ENCODE measurements at regions not wholly inside any gene's neighbourhood (a gene's known extent, or its start where the extent isn't known, plus 50 kb on each side); places are given as distances from the start of the nearest gene placed in this dataset.

DNA sequence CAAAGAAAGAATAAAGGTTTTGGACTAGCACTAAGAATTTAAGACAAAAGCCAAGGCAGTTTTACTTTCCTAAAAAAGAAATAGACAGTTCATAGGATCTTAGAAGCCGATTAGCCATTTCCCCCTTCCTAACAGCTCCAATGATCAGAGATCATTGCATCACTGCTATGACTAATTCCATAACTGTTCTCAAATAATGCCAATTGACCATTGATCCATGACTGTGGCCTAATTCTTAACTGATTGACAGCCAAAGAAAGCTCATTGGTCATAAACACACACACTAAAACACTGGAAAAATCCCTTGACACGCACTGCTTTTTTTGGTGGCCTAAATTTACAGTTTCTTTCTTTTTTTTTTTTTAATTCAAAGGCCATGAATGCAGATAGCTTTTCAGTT, 345.0 kb upstream of the ACVR2A start:
- DNase-seq: no peak

DNA sequence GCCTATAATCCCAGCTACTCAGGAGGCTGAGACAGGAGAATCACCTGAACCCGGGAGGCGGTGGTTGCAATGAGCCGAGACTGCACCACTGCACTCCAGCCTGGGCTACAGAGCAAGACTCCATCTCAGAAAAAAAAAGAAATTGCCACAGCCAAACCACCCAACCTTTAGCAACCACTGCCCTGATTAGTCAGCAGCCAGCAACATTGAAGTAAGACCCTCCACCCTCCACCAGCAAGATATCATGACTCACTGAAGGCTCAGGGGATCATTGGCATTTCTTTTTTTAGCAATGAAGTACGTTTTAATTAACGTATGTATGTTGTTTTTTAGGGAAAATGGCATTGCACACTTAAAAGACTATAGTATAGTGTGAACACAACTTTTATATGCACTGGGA, 349.1 kb upstream of the ACVR2A start:
- no peak for DNase-seq

DNA sequence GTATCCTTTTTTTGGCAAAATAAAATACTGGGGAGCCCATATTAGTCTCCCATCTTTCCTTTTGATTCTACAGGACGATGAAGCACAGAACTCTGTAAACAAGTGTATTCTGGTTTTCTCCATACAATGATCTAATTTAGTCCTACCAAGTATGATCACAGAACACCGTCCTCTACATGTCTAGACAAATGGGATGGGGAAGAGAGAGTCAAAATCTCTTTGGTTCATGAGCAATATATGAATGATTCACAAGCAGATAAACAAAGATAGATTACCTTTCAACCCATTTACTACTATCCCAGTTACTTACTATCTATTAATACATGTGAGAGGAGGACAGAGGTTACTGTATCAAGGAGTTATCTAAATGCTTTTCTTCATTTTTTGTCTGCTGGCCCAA, 352.4 kb upstream of the ACVR2A start:
- no peak for DNase-seq

DNA sequence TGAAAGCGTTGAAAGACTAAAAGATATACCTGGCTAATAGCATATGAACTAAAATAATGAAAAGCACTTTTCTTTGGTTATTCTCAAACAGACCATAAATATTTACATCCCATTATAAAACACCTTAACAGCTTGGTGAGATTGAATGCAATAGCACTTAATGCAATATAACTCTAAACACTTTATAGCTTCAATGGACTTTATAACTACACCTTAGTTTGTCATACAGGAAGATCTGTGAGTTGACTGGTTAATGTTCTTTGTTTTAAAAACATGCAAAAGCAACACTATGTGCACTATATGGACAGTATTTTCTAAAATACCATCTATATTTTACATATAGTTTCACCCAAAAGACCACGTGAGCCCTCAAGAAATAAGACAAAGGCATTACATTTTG, 353.3 kb upstream of the ACVR2A start:
- DNase-seq: no peak

DNA sequence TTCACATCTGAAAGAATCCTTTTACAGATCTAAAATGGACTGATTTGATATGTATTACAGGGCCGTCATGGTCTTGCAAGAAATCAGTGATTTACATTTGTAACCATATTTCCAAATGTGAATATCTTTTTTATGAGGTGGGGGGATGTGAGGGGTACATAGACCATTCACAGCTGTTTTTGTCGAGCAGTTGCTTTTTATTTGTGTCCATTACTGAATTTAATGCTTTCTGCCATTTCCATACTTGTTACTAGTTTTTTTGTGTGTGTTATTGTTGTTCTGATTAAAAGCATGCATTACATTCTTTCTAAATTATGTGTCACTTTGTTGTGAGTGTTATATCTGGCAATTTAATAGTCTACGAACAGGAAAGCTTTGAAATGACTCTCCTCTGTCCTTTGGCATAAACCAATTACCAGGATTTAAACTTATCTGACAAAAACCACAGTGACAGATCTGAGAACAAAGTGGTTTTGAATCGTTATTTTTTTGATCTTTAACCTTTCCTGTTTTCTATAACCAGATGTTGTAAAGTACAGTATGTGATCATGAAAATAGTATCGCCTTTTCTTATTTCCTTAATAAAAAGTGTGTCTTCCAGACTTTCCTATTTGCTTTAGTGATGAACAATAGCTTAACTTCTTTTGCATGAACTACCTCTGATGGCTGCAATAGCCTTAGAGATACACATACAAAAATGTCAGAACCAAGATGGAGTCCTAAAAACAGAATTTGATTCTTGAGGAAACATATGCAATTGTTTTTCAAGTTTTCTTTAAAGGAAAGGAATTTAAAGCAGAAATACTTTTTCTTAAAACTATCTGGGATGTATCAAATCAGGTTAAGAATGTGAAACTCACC, 354.2 kb upstream of the ACVR2A start:
- no peak for DNase-seq

DNA sequence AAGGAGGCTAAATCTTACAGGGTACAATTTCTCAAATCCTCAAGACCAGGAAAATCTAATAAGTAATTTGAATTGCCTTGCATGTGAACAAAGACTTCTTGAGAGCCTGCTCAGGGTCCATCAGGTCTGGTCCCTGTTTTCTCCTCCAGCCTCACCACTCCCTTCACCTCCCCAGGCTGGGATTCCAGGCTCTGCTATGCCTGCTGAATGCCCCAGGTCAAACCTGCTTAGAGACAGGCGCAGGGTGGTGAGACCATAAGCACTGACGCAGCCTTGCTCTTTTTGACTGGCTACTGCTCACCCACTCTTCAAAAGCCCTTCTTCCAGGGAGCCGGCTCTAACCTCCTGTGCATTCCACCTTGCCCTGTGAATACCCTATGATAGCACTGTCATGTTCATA, 356.4 kb upstream of the ACVR2A start:
- DNase-seq: no peak

DNA sequence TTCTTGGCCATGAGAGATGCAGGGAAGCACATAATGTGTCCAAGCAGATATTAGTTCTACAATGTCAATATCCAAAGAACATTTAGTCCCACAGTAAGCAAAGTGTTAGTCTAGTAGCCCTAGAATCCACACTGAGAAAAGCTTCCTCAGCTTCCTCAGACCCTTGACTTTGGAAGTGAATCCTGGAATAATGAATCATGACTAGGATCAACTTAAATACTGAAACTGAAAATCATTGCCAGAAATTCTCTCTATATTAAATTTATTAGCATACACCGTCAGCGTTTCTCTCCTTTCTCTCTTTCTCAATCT, 356.9 kb upstream of the ACVR2A start:
- no peak for DNase-seq

DNA sequence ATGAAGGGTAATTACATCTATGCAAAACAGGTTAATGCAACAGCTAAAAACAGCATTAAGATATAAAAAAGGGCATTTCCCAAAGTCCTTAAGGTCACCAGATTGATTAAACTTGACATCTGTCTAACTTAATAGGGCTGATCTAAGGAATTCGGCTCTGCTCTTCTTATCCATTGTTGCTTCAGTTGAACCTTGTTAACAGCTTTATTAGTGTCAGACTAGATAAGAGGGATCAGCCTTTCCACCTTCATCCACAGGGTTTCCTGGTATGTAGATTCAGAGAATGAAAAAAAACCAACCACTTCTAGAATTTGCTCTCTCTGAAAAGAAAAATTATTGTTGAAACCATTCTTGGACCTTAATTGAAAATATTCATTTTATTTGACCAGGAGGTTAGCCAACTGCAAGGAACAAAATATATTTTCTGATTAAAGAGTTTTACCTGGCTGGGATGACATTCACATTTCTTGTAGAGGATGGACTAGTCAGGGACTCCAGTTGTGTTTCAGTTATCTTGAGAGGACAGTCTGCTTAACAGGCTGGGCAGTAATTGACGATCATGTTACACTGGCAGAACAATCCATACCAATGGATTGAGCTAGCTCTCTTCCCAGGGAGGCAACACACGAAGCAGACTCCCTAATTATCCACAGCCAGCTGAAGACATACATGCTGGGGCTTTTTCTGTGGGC, 357.4 kb upstream of the ACVR2A start:
- no peak for DNase-seq

DNA sequence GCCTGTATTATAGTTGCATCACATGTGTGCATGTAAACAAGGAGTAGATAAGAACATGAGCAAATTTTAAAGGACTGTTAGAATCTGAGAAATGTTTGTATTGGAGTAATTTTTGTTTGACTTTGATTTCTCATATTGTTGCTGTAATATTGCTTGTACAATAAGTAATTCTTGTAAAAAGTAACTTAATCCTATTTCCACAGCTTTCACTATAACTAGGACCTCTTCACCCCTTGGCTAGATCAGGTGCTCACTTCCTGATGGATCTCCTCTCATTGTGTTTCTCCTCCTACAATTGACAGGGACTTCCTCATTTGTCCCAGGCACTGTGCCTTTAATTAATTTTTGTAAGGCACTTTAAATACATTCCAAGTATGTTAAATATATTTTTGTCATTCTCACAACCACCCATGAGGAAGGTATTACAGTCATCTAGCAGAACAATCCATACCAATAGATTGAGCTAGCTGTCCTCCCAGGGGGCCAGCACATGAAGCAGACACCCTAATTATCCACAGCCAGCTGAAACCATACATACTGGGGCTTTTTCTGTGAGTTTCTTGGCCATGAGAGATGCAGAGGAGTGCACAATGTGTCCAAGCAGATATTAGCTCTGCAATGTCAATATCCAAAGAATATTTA, 359.5 kb upstream of the ACVR2A start:
- DNase-seq: no peak

DNA sequence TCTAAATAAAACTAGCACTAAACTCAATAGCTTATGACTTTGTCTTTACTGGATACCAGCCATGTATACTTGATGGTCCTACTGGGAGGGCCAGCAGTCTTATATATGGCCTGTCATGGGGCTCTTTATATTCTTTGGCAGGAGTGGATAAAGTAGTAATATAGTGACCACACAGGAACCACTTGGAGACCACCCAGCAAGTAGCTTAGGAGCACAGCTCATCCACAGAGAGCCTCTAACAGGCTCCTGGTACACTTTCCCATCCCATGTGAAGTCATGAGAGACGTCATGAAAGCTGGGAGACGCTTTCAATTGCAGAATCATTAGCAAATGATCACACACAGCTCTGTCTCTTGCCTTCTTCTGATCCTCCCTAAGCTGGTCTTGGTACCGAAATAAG, 360.9 kb upstream of the ACVR2A start:
- no peak for DNase-seq

DNA sequence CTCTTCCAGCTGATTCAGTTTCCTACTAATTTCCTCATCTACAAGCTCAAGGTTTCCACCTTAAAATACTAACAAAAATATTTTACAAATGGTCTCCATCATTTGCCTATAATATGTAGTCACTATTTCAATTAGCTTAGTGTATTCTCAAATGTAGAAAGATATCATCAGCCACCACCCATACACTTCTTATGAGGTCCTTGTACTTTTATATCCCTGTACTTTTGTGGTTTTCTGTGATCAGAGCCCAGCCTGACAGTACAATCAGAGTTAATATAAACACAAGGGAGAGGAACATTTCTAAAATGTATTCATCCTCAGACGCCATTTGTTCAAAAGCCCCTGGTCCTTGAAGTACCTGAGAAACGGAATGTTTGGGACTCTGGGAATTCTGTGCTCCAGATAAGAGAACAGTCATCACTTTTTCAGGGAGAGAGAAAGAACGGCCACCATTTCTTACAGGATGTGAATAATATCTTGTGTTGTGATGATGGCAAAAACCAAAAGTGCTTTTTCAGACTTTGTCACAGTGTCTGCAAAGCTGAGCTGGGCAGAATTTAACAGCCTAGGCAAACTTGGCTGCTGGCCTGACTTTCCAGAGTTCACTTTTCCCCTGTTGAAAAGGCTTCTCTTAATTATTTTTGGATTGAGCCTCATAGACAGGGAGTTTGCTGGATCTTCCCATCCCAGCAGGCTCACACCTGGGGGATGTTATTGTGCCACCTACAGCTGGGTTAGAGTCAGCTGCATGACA, 361.7 kb upstream of the ACVR2A start:
- DNase-seq: no peak

DNA sequence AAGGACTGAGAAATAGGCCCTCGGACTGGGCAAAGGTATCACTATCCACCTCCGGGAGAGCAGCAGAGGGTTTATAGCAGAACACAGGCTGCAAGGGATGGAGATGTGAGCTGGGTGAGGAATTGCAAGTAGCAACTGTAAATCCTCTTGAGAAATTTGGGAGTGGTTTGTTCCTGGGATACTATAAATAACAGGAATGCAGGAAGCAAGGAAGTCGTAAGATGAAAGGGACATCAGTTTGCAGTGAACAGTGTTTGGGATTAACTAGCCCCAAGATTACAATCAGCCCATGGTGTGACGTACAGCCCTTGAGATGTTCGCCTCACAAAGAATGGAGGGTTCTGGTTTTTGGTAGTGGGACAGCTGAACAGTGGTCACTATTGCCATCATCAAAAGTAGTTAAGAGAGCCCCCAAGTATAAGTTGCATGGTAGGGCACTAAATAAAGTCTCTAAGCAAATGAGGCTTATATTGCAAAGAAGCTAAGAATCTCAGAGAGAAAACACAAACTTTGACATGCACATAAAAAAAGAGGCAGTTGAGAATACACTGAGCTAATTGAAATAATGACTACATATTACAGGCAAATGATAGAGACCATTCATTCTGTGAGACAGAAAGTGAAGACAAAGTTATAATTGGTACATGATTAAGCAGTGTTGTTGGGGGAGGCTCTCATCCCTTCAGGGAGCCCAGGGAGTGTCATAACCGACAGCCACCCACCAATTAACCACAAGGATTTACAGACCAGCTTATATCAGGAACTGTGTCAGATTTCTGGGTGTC, 362.5 kb upstream of the ACVR2A start:
- DNase-seq: no peak

DNA sequence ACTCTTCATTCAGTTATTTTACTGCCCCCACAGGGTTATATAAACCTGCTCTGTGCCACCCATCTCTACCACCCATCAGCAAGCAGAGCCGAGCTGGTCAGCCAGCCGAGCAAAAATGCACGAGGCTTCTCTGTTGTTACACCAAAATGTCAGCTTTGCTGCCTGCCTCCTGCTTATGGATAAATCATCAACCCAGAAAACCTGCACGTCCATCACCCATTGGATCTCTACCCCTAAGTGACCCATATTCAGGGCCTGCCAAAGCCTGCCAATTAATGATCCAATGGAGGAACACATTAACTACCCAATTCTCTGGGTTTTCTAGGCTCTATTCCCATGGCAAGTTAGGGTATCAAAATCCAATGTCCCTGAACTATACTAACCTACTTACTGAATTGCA, 365.5 kb upstream of the ACVR2A start:
- DNase-seq: no peak

DNA sequence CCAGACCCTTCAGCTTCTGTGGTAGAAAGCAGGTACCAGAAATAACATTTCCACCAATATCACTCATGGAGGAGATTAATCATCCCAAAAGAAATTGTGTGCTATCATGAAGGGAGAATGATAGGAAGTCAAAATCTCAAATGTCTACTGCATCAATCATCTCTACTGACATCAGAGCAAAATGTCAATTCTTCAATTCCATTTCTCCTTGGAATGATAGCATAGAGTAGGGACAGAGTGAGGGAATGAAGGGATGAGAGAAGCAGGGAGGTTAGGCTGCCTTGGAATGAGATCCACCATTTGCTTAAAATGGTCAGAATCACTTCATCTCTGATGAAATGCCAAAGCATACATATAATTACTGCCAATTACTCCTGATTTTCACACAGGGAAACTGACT, 371.8 kb upstream of the ACVR2A start:
- no peak for DNase-seq

DNA sequence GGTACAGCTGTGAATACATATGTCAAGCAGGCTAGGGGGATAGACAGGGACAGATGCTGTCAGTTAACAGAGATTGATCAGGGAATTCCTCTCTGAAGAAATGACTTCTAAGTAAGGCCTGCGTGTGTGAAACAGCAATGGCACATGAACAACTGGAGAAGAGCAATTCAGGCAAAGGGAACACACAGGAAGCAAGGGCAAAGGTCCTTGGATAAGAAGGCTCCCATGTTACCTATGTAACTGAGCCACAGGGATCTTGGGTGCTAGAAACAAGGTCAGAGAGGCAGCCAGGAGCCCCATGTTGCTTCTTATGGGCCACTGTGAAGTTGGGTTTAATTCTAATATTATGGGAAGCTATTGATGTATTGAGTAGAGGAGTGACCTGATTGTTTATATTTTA, 373.7 kb upstream of the ACVR2A start:
- no peak for DNase-seq

DNA sequence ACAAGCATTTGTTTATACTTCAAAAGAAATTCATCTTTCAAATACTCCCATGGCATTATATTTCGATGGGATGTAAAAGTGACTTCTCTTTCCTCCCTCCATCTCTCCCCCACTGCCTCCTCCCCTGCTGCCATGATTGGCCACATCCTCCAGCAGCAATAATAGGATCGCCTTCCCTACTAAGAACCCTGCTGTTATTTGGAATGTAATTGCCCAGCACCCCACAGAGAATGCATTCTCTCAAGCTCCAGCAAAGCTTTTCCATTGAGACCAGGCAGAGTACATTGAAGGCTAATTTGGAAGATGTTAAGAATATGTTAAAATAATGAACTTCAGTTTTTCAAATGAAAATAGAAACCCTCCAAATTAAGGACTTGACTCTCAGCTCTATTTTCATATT, 375.4 kb upstream of the ACVR2A start:
- no peak for DNase-seq

DNA sequence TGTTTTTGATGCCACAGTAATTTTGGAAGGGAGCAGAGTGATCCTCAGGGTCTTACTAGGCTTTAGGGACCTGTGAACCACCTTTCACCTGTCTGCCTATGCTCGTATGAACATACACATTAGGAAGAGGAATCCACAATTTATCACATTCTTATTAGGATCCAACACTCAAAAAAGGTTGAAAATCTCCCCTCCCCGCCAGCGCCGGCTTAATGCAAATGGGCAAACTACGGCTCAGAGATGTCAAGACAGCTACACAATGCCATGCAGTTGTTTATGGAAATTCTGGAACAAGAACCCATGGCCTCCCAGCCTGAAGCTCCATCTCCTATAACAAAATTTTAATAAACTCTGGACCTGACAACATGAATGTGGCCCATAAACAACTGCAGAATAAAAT, 375.9 kb upstream of the ACVR2A start:
- DNase-seq: no peak

DNA sequence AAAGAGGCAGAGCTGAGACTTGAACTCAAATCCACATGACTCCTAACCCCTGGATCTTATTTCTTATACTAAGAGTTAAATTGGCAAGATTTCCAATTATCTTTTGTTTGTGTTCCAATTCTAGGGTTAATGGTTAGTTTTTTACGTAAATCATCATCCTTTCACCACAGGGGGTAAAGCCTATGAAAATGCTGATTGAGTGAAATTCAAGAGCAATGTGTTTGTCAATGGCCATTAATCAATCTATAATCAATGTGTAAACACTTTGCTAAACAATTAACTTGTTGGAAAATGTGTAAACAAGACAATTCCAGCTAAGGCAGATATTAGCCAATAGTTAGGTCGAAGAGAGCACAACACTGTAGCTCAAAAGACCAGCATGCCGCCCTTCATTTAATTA, 376.5 kb upstream of the ACVR2A start:
- no peak for DNase-seq

DNA sequence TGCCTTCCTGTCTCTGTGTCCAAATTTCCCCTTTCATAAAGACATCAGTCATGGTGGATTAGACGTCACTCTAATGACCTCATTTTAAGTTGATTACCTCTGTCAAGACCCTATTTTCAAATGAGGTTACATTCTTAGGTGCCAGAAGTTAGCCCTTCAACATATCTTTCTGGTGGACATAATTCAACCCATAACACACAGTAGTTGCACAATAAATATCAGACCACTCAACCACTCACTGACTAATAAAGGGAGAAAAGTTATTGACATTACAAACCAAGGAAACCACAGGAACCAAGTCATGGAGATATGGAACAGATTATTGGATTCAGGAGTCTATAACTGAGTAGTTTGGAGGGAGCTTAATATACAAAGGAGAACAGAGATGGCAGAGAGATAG, 377.4 kb upstream of the ACVR2A start:
- no peak for DNase-seq

DNA sequence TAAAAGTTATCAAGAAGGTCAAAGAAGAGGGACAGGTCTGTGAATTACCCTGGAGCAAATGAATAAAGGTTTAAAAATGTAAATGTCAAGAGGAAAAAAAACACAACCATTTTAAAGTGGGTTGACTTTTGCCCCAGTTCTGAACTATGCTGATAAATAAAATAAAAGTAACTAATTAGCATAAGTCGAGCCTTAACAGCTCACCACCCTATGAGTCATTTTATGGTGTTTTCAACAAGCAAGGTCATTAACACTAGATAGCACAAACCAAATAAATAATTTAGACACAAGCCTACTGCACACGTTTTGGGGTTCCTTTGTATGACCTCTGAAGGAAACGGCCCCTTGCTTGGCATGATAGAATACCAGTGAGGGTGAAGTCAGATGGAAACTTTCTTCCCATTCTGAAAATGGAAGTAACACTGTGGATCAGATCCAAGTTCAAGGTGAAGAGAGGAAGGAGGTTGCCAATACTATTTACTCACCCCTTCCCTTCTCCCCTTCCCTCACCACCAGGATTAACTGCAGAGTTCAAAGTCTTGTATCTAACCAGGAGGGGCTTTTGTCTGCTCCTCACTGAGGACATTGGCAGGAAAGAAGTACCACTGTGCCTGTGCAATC, 380.0 kb upstream of the ACVR2A start:
- DNase-seq: no peak

DNA sequence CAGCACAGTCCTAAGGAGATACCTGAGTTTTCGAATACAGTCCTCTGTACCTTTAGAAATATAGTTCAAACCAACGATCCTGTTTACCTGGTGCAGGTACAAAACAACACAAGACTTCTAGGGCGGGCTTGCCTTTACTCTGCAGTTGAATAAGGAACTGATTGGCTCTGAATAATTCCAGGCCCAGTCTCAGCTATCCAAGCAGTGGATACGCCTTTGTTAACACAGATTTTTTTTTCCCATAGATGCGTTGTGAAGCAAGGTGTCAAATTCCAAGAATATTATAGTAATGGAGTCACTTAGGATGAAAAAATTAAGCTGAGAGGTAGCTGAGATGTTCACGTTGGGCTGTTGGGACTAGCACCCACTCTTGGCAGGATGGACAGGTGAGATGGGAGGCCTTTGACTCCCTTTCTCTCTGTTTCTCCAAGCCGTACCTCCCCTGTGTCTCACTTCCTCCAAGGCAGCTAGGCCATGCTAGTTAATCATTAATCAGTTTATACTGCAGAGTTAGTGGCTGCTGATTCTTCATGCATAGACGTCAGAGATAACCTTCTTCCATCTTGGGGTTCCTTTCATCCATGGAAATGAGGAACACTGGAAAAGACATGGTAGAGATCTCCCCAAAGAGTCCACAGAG, 380.8 kb upstream of the ACVR2A start:
- DNase-seq: no peak

DNA sequence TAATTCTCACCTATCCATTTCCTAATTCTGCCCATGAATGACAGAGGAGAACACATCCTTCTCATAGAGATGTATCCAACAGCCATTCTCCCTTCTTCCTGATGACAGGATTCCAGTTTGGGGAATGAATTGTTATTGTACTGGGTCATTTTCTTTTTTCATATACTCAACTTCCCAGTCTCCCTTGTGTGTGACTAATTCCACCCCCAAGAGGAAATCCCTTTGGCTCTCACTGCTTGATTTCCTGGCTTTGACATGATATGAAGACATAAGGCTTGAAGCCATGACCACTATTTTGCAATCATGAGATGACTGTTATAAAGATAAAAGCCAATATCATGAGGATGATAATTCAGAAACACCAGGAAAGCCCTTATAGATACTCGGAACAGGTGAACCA, 384.7 kb upstream of the ACVR2A start:
- no peak for DNase-seq

All from hematopoietic multipotent progenitor cell treated with erythropoietin and hydrocortisone succinate and interleukin-3 and kit ligand, for 6 days (in vitro differentiated cells).